ENCODE measurements at regions not wholly inside any gene's neighbourhood (a gene's known extent, or its start where the extent isn't known, plus 50 kb on each side); places are given as distances from the start of the nearest gene placed in this dataset.

DNA sequence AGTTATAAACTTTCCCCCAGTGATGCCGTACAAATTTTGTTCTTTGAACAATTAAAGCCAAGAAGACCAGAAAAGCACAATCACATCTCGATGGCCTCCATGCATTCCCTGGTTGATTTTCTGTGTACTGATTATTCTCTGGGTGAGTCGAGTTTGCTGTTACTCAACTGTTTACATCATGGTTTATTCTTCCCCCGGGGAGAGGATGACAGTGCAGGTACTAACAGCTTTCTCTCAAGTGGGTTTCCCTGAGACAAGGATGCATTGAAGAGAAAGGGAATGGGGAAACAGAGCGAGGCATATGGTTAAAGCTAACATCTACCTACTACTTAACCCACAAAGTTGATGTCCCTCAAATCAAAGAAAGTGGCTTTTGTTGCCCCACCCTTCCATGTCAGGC is 410.8 kb upstream of the FANCL start:
- TF ChIP-seq YY1 (IDR thresholded peaks at IDR 0.05; ENCODE audit: insufficient read depth, insufficient read length) (no peak), SUZ12 (IDR thresholded peaks at IDR 0.05; ENCODE audit: extremely low read depth, insufficient read depth, insufficient read length) (no peak), ZNF274 (IDR thresholded peaks at IDR 0.05; ENCODE audit: low read depth, low read length) (no peak)
- H3K9me3 ChIP-seq (ENCODE audit: insufficient read depth, low read length), result no peaks in the 10 kb centered on the region; the same call in 1 of the 2 replicates
- H3K4me1 ChIP-seq (ENCODE audit: insufficient read depth, insufficient read length), result no peaks in the 10 kb centered on the region
- no peak overlapping the region for H3K9ac ChIP-seq (ENCODE audit: insufficient read length, low read depth)
- no peak overlapping the region for H3K4me3 ChIP-seq (ENCODE audit: insufficient read length, low read depth)
- no peaks in the 10 kb centered on the region for H3K27me3 ChIP-seq (ENCODE audit: insufficient read depth, insufficient read length)
- no peaks in the 10 kb centered on the region for H3K36me3 ChIP-seq (ENCODE audit: insufficient read depth, insufficient read length, low read length)
- DNase-seq (ENCODE audit: low read depth, low spot score), result no peak

DNA sequence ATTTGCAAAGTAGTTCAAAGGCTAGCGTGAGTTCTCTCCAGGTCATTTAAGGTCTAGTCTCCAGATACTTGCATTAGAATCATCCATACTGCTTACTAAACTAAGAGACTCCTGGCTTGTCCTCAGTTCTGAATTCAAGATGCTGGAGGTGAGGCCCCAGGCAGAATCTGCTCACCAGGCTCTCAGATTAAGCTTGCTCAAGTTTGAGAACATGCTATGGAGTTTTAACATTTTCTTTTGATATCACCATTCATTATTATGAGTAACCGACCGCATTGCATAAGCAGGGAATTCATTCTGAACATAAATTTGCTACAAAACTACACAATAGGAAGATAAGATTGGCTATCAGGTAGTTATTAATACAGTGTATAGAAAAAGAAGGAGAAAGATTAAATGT is 409.7 kb upstream of the FANCL start:
- no peak for DNase-seq (ENCODE audit: low read depth, low spot score)
- no peak overlapping the region for H3K4me3 ChIP-seq (ENCODE audit: insufficient read length, low read depth)
- TF ChIP-seq SUZ12 (IDR thresholded peaks at IDR 0.05; ENCODE audit: extremely low read depth, insufficient read depth, insufficient read length) (no peak), YY1 (IDR thresholded peaks at IDR 0.05; ENCODE audit: insufficient read depth, insufficient read length) (no peak), ZNF274 (IDR thresholded peaks at IDR 0.05; ENCODE audit: low read depth, low read length) (no peak)
- no peaks in the 10 kb centered on the region for H3K27me3 ChIP-seq (ENCODE audit: insufficient read depth, insufficient read length)
- H3K4me1 ChIP-seq (ENCODE audit: insufficient read depth, insufficient read length), result no peaks in the 10 kb centered on the region
- H3K9me3 ChIP-seq (ENCODE audit: insufficient read depth, low read length), result no peaks in the 10 kb centered on the region; the same call in 1 of the 2 replicates
- H3K9ac ChIP-seq (ENCODE audit: insufficient read length, low read depth), result no peak overlapping the region
- no peaks in the 10 kb centered on the region for H3K36me3 ChIP-seq (ENCODE audit: insufficient read depth, insufficient read length, low read length)

GRCh38 chr2:58649756-58650155 is 408.6 kb upstream of the FANCL start:
- no peaks in the 10 kb centered on the region for H3K27me3 ChIP-seq (ENCODE audit: insufficient read depth, insufficient read length)
- H3K9ac ChIP-seq (ENCODE audit: insufficient read length, low read depth), result no peak overlapping the region
- no peak overlapping the region for H3K4me3 ChIP-seq (ENCODE audit: insufficient read length, low read depth)
- H3K36me3 ChIP-seq (ENCODE audit: insufficient read depth, insufficient read length, low read length), result no peaks in the 10 kb centered on the region
- DNase-seq (ENCODE audit: low read depth, low spot score), result no peak
- no peak for TF ChIP-seq ZNF274 (IDR thresholded peaks at IDR 0.05; ENCODE audit: low read depth, low read length)
- TF ChIP-seq SUZ12 (IDR thresholded peaks at IDR 0.05; ENCODE audit: extremely low read depth, insufficient read depth, insufficient read length), result no peak
- TF ChIP-seq YY1 (IDR thresholded peaks at IDR 0.05; ENCODE audit: insufficient read depth, insufficient read length), result no peak
- H3K4me1 ChIP-seq (ENCODE audit: insufficient read depth, insufficient read length), result no peaks in the 10 kb centered on the region
- H3K9me3 ChIP-seq (ENCODE audit: insufficient read depth, low read length), result no peaks in the 10 kb centered on the region; the same call in 1 of the 2 replicates

- no peak overlapping the region for H3K4me3 ChIP-seq (ENCODE audit: insufficient read length, low read depth)
- H3K4me1 ChIP-seq (ENCODE audit: insufficient read depth, insufficient read length), result no peaks in the 10 kb centered on the region
- TF ChIP-seq SUZ12 (IDR thresholded peaks at IDR 0.05; ENCODE audit: extremely low read depth, insufficient read depth, insufficient read length) (no peak), ZNF274 (IDR thresholded peaks at IDR 0.05; ENCODE audit: low read depth, low read length) (no peak), YY1 (IDR thresholded peaks at IDR 0.05; ENCODE audit: insufficient read depth, insufficient read length) (no peak)
- H3K9me3 ChIP-seq (ENCODE audit: insufficient read depth, low read length), result no peaks in the 10 kb centered on the region
- H3K36me3 ChIP-seq (ENCODE audit: insufficient read depth, insufficient read length, low read length), result no peaks in the 10 kb centered on the region
- DNase-seq (ENCODE audit: low read depth, low spot score), result no peak
- no peaks in the 10 kb centered on the region for H3K27me3 ChIP-seq (ENCODE audit: insufficient read depth, insufficient read length)
- H3K9ac ChIP-seq (ENCODE audit: insufficient read length, low read depth), result no peak overlapping the region
Observed at GRCh38 chr2:58645017-58645416, 403.9 kb upstream of the FANCL start.

GRCh38 chr2:58644451-58644850 is 403.3 kb upstream of the FANCL start:
- Histone ChIP-seq H3K4me1 (ENCODE audit: insufficient read depth, insufficient read length) (no peaks in the 10 kb centered on the region), H3K9ac (ENCODE audit: insufficient read length, low read depth) (no peak overlapping the region), H3K9me3 (ENCODE audit: insufficient read depth, low read length) (no peaks in the 10 kb centered on the region), H3K27me3 (ENCODE audit: insufficient read depth, insufficient read length) (no peaks in the 10 kb centered on the region), H3K4me3 (ENCODE audit: insufficient read length, low read depth) (no peak overlapping the region), H3K36me3 (ENCODE audit: insufficient read depth, insufficient read length, low read length) (no peaks in the 10 kb centered on the region)
- no peak for DNase-seq (ENCODE audit: low read depth, low spot score)
- TF ChIP-seq YY1 (IDR thresholded peaks at IDR 0.05; ENCODE audit: insufficient read depth, insufficient read length) (no peak), ZNF274 (IDR thresholded peaks at IDR 0.05; ENCODE audit: low read depth, low read length) (no peak), SUZ12 (IDR thresholded peaks at IDR 0.05; ENCODE audit: extremely low read depth, insufficient read depth, insufficient read length) (no peak)

- Histone ChIP-seq H3K36me3 (ENCODE audit: insufficient read depth, insufficient read length, low read length) (no peaks in the 10 kb centered on the region), H3K4me3 (ENCODE audit: insufficient read length, low read depth) (no peak overlapping the region), H3K4me1 (ENCODE audit: insufficient read depth, insufficient read length) (no peaks in the 10 kb centered on the region), H3K9me3 (ENCODE audit: insufficient read depth, low read length) (no peaks in the 10 kb centered on the region), H3K9ac (ENCODE audit: insufficient read length, low read depth) (no peak overlapping the region), H3K27me3 (ENCODE audit: insufficient read depth, insufficient read length) (no peaks in the 10 kb centered on the region)
- no peak for DNase-seq (ENCODE audit: low read depth, low spot score)
- TF ChIP-seq ZNF274 (IDR thresholded peaks at IDR 0.05; ENCODE audit: low read depth, low read length) (no peak), SUZ12 (IDR thresholded peaks at IDR 0.05; ENCODE audit: extremely low read depth, insufficient read depth, insufficient read length) (no peak), YY1 (IDR thresholded peaks at IDR 0.05; ENCODE audit: insufficient read depth, insufficient read length) (no peak)
Observed at GRCh38 chr2:58641001-58641400, 399.9 kb upstream of the FANCL start.

- no peaks in the 10 kb centered on the region for H3K9me3 ChIP-seq (ENCODE audit: insufficient read depth, low read length)
- TF ChIP-seq SUZ12 (IDR thresholded peaks at IDR 0.05; ENCODE audit: extremely low read depth, insufficient read depth, insufficient read length) (no peak), YY1 (IDR thresholded peaks at IDR 0.05; ENCODE audit: insufficient read depth, insufficient read length) (no peak), ZNF274 (IDR thresholded peaks at IDR 0.05; ENCODE audit: low read depth, low read length) (no peak)
- H3K9ac ChIP-seq (ENCODE audit: insufficient read length, low read depth), result no peak overlapping the region
- peaks cover 2% of the 10 kb centered on the region for H3K4me1 ChIP-seq (ENCODE audit: insufficient read depth, insufficient read length)
- no peaks in the 10 kb centered on the region for H3K27me3 ChIP-seq (ENCODE audit: insufficient read depth, insufficient read length)
- no peak overlapping the region for H3K4me3 ChIP-seq (ENCODE audit: insufficient read length, low read depth)
- no peaks in the 10 kb centered on the region for H3K36me3 ChIP-seq (ENCODE audit: insufficient read depth, insufficient read length, low read length)
- DNase-seq (ENCODE audit: low read depth, low spot score), result no peak
Observed at GRCh38 chr2:58640042-58640441, 398.9 kb upstream of the FANCL start.
